HG03108 (cell line): ENCODE measurements at regions not wholly inside any gene's neighbourhood (a gene's known extent, or its start where the extent isn't known, plus 50 kb on each side); places are given as distances from the start of the nearest gene placed in this dataset.

ENCODE experiments used
- ATAC-seq: cut with Tn5 transposase; IDR thresholded peaks from one replicate; pipeline ENCODE4 v1.9.1; 2021; ENCODE audit warnings: moderate library complexity; ENCODE audit not compliant: unreplicated experiment

DNA sequence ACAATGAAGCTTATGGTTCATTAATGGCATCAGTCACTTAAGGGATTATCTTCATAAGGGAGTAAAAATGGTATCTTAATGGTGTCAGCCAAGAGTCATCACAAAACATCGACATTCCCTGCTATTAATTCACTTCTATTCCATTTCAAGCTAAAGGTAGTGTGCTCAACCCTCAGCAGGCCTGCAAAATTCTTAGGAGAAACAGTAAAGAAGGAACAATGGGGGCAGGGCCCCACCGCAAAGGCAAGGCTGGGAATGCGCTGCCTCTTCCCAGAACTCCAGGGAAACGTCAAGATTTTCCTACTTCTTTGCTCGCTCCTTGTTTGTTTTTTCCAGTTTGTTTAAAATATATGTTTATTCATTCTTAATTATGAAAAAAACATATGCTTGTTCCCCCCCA lies 187.3 kb upstream of the TSC22D2 start:
- no peak for ATAC-seq

DNA sequence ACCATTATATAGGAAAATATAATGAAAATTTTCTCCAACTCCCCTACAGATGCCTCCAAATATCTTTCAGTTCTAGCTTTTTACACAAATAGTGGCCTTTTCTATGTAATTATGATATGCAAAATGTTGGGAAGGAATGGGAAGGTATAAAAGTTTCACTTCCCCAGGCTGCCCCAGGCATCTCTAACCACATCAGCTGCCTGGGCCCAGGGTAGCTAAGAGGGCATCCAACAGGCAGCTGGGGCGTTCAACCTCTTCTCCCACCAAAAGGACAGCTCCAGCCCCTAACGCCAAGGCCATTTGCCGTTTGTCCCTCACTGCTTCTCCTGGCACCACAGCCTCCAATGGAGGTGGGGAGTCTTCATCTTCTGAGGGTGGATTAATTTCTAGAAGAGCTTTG lies 188.1 kb upstream of the TSC22D2 start:
- no peak for ATAC-seq

DNA sequence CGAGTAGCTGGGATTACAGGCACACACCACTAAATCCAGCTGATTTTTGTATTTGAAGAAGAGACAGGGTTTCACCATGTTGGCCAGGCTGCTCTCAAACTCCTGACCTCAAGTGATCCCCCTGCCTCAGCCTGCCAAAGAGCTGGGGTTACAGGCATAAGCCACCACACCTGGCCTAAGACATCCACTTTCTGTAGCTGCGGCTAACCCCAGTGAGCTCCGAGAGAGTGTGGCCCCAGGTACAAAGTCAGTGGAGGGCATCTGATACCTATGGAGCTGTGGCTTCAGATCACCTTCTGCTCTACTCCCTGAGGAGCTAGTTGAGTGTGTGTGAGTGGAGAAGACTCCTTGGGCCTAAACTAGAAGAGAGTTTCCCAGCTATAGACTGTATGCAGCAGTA lies 189.3 kb upstream of the TSC22D2 start:
- ATAC-seq: no peak

DNA sequence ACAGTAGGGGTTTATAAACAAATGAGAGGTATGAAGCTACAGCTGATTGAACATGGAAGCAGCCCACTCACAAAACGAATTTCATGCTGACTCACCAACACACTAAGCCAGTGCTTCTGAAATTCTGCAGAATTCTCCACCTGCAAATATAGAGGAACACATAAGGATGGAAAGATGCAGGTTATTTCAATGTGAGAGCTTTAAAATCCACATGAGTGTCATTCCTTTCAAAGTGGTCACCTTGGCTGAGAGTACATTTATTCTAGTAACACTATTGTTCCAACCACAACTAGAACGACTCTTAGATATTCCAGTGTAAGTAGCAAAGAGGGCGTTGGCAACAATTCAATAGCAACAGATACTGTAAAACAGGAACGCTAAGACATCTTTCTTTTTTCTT lies 189.9 kb upstream of the TSC22D2 start:
- ATAC-seq: no peak

DNA sequence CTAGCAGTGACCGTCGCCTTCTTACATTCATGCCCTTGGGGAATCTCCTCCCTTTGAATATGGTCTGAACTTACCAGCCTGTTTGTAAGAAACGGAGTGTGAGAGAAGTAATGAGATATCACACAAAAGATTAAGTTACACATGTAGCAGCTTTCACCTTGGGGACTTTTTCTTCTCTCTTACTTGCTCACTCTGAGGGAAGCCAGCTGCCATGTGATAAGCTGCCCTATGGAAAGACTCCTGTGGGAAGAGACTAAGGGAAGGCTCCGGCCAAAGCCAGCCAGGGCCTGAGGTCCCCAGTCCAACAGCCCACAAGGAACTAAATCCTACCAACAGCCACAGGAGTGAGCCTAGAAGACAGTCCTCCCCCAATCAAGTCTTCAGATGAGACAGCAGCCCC lies 190.4 kb upstream of the TSC22D2 start:
- no peak for ATAC-seq

DNA sequence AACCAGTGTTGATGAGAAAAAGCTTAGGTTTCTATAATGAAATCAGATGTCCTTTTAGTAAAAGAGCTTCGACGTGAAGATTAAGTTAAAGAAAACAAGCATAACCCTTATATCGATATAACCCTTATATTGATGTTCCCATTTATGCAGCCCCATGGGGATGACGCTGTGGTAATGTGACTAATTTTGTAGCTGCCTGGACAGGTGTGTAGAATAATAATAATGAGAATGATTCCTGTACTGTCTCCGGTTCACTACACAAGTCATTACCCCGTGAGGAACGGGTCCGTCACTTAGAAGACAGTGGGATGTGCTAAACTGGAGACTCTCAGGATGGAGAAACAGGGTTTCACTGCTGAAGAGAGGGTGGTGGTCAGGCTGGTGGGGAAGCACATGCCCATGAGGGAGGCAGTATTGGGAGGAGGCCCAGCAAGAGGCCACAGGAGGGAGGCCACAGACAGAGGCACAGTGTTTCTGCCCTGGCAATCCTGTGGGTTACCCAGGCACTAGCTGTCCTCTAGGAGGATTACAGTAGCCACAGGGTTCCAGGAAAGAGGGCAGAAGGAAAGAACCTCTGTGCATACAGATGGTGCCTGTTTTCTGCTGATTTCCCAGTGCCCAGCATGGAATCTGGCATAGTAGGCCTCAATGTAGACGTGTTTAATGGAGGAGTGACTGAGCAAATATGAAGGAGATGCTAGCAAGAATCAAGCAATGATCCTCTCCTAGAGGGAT lies 191.1 kb upstream of the TSC22D2 start:
- no peak for ATAC-seq

DNA sequence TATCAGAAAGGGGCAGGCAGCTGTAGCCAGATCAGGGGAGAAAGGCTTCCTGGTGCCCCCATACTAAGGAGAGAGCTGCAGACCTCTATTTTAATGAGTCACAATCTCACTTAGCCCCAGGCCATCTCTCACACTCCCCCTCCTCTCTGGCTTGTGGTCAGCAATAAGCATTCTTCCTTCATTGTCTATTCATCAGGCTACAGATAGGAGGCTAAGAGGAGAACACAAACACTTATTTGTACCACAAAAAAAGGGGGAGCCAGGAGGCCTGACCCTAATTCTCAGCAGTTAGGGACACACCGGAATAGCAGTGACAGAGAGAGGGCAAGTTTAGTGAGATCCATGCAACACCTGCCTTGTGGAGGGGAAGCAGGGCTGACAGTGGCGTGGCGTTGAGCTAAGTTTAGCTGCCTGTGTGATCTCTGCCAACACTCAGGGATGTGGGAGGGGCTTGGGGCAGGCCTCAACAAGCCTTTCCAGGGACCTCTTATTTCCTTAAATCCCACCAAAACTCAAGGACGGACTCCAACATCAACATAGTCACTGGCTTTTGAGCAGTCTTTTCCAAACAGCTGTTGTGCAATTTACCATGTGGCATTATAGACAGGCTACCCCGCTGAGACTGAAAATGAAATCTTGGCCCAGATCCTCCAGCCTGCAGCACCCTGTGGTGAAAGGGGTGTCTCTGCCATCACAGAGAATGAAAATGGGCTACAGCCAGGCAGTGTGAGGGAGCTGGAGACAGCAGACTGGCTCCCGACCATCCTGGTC lies 191.9 kb upstream of the TSC22D2 start:
- no peak for ATAC-seq

DNA sequence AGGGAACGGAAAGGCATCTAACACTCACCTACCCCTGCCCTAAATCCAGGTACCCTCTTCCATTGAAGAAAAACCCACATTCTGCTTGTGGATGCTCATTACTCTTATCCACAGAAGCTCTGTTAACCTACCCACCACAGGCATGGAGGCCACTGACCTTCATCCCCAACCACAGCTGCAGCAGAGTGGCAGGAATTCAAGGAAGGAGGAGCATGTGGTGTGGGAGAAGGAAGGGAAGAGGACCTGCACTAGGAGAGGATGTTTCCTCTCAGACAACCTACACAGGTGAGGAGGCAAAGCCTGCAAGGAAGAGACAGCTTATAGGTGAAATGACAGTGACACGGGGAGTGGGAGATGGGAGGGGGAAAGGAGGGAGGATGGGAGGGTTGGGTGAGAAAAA lies 192.5 kb upstream of the TSC22D2 start:
- no peak for ATAC-seq

DNA sequence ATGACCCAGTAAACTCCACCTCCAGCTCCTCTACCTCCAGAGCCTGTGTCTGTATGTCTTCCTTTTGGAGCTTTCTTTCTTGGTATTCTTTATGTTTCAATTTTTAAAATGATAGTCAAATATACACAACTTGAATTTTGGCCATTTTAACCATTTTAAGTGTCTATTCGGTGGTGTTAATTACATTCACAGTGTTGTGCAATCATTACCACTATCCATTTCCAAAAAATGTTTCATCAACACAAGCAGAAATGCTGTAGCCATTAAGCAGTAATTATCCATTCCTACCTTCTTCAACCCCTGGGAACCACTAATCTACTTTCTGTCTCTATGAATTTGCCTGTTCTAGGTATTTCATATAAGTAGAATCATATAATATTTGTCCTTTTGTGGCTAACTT lies 194.5 kb upstream of the TSC22D2 start:
- no peak for ATAC-seq

DNA sequence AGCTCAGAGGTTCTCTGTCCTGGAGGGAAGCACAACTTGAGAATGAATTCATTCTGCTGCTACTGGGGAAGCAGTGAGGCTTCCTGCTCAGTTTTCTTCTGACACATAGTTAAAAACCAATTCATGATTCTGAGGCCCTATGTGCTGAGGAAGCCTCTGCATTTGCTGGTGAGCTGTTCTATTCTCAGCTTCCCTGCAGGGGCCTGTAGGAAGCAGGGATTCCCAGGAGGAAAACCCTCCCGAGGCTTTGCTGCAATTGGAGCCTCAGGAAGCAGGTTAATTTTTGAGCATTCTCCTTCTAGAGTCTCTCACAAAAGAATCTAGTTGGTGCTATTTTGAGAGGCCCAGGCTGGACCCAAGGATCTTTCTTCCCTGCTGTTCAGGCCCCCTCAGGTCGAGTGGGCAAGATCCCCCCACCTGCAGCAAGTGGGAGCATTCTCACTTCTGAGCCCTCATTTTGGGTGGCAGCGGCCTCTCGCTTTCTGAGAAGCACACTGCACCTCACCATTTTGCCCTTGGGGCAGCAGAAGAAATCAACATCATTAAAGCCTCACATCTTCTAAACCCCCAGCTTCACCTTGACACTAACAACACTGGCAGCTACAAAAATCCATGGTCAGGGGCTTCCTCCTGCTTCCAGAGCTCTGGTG lies 197.5 kb upstream of the TSC22D2 start:
- ATAC-seq: no peak

DNA sequence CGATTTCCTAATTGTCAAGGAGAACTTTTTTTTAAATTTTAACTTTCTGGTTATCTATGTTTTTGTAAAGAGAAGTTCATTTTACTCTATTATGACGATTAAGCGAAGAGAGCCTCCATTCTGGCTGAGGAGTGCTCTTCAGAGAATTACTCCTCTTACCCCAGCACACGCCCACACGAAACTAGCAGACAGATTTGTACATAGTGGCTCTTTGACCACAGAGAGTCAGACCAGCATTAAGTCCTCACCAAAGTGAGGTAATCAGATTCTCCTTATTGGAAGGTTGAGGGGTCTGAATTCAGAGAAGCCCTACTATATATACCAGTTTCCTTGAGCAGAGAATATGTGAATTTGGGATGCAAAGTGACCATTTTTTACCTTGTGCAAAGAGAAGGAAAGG lies 204.8 kb upstream of the TSC22D2 start:
- ATAC-seq: no peak

DNA sequence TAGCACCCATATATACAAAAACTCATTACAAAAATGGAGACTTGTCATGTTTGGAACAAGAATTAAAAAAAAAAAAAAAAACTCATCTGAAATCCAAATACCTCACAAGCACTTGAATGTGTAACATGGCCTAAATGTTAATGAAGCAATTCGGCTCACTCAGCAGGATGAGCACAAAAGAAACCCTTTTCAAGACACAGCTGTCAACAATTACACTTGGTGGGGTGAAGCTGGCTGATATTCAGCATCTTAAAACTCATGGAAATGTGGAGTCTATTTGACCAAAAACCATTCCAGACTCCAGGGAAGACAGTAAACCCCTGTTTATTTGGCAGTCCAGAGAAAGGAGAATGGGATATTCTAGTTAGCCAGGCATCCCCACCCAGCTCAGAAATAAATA lies 205.4 kb upstream of the TSC22D2 start:
- no peak for ATAC-seq

DNA sequence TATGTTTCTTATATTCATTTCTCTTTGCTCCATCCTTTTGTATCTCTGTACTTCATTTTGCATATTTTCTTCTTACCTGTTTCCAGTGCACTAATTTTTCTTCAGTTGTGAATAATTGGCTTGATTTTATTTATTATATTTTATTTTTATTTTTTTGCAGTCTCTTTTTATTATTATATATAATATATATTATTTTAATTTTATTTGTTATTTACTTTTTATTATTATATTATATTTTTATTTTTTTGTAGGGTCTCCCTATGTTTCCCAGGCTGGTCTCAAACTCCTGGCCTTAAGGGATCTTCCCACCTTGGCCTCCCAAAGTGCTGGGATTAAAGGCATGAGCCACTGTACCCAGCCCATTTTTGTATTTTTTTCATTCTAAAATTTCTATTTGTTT lies 213.1 kb upstream of the TSC22D2 start:
- no peak for ATAC-seq

DNA sequence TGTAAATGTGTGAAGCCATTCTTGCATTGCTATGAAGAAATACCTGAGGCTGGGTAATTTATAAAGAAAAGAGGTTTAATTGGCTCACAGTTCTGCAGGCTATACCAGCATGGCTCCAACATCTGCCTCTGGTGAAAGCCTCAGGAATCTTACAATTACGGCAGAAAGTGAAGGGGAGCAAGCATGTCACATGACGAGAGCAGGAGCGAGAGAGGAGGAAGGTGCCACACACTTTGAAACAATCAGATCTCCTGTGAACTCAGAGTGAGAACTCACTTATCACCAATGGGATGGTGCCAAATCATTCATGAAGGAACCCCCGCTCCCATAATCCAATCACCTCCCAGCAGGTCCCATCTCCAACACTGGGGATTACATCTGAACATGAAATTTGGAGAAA lies 213.6 kb upstream of the TSC22D2 start:
- no peak for ATAC-seq

DNA sequence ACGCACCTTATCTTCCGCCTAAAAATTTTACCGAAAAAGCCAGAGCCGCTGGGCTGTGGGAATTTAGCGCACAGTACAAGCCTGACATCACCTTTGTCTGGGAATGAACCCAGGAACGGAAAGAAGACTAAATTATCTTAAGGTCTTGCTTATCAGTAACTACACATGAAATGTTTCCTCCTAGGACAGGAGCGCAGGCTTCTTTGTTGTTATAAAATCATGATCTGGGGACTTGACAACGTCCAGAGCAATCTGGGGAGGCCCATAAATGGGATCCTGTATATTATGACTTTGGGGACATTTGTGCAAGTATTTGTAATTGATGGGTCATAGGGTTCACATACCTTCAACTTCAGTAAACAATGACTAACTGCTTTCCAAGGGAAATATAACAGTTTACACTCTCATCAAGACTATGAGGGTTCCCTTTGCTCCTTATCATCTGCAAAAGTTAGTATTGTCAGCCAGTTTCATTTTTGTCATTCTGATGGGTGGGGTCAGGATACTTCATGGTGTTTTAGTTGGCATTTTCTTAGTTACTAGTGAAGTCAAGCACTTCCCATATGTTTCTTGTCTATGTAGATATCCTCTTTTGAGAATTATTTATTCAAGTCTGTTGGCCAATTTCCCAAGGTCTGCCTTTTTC lies 213.9 kb upstream of the PFN2 start:
- ATAC-seq: no peak

DNA sequence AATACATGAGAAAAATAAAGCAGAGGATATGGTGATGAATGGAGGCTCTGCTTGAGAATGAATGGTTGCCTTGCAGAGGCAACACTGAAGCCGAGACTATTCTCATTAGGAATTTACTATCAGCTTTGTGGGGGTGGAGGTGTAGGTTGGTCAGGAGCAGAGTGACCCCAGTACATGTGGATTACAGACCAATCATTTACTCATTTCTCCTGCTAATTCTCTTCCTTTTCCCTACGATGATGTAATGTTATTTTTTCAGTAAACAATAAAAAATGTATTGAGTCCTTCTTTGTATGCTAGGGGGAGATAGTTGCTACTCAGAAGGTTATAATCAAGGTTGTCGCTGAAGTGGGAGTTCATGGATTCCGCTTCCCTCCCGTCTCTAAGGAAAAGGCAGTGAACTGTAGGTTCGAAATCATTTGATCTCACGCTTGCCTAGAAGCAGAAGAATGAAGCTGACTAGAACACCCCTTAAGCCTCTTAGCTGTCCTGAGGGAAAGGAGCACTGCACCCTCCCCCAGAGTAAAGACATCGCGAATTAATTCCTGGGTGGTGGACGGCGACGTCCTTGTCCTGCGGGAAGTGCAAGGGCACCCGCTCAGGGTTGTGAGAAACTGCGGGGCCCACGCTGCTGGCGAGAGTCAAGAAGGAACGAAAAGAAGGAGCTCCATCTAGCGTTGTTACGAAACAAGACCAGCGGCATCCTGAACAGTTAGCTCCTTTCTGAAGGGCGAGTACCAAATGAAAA lies 213.2 kb upstream of the PFN2 start:
- ATAC-seq: peak; percentile 86

DNA sequence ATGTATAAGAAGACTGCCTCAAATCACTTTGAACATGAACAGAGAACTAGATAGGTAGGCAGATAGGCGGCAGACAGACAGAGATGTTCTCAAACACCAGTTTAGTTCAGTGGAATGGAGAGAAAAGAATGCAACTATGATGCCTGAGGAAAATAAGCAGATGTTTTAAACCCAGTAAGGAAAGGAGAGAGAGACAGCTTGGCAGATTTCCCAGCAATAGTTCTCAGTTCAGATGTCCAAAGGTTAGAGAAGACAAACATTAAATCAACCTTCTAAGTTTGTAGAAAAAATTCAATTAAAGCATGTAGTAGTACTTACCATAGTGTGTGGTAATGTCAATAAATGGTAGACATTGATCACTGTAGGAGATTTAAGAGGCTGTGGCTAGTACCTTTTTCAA lies 209.6 kb upstream of the PFN2 start:
- ATAC-seq: no peak

DNA sequence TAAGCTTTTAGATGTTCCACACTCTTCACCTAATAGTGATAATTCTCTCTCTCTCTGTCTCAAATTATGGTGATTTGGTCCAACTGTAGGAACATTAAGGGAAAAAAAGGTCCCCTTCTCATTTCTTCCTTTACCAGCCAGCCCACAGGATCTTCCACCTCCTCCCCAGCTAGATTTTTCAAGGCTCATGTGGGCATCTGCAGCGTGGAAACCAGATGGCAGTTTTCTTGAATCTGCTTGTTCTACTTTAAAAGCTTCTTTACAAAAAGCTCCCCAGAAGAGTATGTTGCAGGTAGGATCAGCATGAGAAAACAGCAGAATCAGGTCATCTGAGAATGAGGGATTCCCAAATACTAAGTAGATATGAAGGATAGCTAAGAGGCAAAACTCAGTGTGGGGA lies 208.6 kb upstream of the PFN2 start:
- no peak for ATAC-seq

DNA sequence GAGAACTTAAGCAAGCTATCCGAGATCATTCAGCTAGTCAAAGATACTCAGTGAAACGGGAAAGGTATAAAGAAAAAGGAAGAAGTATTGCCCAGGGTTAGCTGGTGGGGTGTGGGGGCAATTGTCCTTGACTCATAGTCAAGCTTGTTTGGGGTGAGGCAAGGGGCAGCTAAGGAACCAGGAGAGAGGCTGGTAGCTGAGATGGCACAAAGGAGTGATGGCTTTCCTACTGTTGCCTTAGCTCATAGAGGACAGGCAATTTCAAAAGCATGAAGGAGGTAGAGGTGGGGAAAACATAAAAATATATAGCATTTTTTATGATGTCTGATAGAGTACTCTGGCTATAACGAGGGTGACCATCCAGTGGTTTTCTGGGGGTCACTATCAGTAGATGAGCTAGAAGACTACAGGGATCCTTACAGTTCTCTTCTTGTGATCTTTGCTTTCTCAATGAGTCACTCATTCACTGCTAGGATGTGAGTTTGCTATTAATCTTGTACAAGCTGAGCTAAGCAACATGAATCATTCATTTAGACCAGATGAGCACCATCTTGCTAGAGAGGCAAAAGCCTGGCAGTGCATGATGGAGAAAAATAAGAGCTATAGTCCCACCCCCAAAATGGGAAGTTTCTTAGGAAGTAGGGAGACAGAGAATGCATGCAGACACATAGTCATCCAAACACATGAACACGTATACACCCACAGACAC lies 207.1 kb upstream of the PFN2 start:
- no peak for ATAC-seq

DNA sequence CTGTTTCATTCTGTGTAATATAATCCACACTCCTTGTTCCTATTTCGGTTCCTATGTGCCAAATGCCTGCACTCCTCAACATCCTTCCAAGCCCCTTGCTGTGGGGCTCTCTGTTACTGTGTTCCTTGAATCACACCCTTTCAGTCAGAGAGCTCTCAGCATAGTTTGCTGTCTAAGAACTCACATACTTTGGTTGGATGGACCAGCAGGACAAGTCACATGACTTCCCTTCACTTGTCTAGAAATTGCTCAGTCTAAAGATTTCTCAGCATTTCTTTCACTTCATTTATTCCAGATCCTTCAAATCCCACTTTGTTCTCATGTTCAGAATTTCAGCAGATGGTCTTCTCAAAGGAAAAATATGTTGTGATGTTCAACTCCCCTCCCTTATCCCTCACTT lies 203.5 kb upstream of the PFN2 start:
- ATAC-seq: no peak
